HEK293 (cell line): ENCODE measurements at regions not wholly inside any gene's neighbourhood (a gene's known extent, or its start where the extent isn't known, plus 50 kb on each side); places are given as distances from the start of the nearest gene placed in this dataset.

ENCODE experiments used
- CTCF ChIA-PET: fragments of 350-600 bp; formaldehyde crosslinking; extraction: SDS; loops from one replicate; lab custom pipeline; 2021; ENCODE audit warnings: antibody characterized with exemption; lab: Yijun Ruan, JAX
- POLR2A ChIA-PET: fragments of 300-600 bp; formaldehyde crosslinking; extraction: SDS; loops from one replicate; lab custom pipeline; 2020; ENCODE audit warnings: antibody characterized with exemption, inconsistent platforms; lab: Yijun Ruan, JAX
- H3K27ac ChIP-seq: fragments of 200-500 bp; sonication (Bioruptor generic); 2 replicates; pipeline ENCODE4 v1.5.1; 2014; ENCODE audit warnings: low read depth, low read length, control low read depth, inconsistent platforms; ENCODE audit errors: extremely low read depth
- H3K36me3 ChIP-seq, 2 experiments: fragments of 200-500 bp in 1 of 2; sonication (Bioruptor generic) in 1 of 2; 1 replicate in 1 of 2; 2 replicates in 1 of 2; pipeline ENCODE4 v1.5.1; 2014 to 2017; ENCODE audit warnings: inconsistent platforms in 2 of 2, low read length in 2 of 2; ENCODE audit not compliant: control insufficient read depth in 2 of 2, insufficient read depth in 1 of 2
- H3K4me1 ChIP-seq: fragments of 200-500 bp; sonication (Bioruptor generic); 2 replicates; pipeline ENCODE4 v1.5.1; 2014; ENCODE audit warnings: mild to moderate bottlenecking, low read length, inconsistent platforms; ENCODE audit not compliant: control insufficient read depth, insufficient read depth
- H3K4me3 ChIP-seq: 2 replicates; pipeline ENCODE4 v1.5.1; 2011; ENCODE audit warnings: low read depth, mild to moderate bottlenecking, control low read depth, low read length, moderate library complexity
- H3K9me3 ChIP-seq: fragments of 200-500 bp; sonication (Bioruptor generic); 2 replicates; pipeline ENCODE4 v1.5.1; 2014; ENCODE audit warnings: low read depth, low read length, inconsistent platforms; ENCODE audit not compliant: control insufficient read depth, insufficient read depth
- ATF2 ChIP-seq: fragments of 450-650 bp; formaldehyde crosslinking; IDR thresholded peaks from 2 replicates; pipeline ENCODE4 v1.5.1; 2016; ENCODE audit warnings: missing biosample characterization, missing genetic modification characterization, low read depth
- EGR2 ChIP-seq: fragments of 450-650 bp; formaldehyde crosslinking; IDR thresholded peaks from 2 replicates; pipeline ENCODE4 v1.5.1; 2016; ENCODE audit warnings: low read depth, missing biosample characterization, missing genetic modification characterization
- PRDM2 ChIP-seq: fragments of 450-650 bp; formaldehyde crosslinking; IDR thresholded peaks from 2 replicates; pipeline ENCODE4 v1.5.1; 2016; ENCODE audit warnings: missing biosample characterization, missing genetic modification characterization, borderline replicate concordance
- SALL2 ChIP-seq: fragments of 450-650 bp; formaldehyde crosslinking; IDR thresholded peaks from 2 replicates; pipeline ENCODE4 v1.5.0; 2017; ENCODE audit warnings: missing biosample characterization, mild to moderate bottlenecking, missing genetic modification characterization, borderline replicate concordance
- SETDB1 ChIP-seq: IDR thresholded peaks from one replicate; pipeline ENCODE4 v1.6.1; 2017; ENCODE audit warnings: mild to moderate bottlenecking, low read length, moderate library complexity, mixed read lengths; ENCODE audit not compliant: insufficient read length
- ZBTB26 ChIP-seq: fragments of 450-650 bp; formaldehyde crosslinking; optimal IDR thresholded peaks from 2 replicates; pipeline ENCODE3; 2016; ENCODE audit warnings: missing biosample characterization, mild to moderate bottlenecking, missing genetic modification characterization
- ZBTB49 ChIP-seq: fragments of 450-650 bp; formaldehyde crosslinking; IDR thresholded peaks from 2 replicates; pipeline ENCODE4 v1.5.1; 2016; ENCODE audit warnings: missing biosample characterization, missing genetic modification characterization, low read depth
- ZNF350 ChIP-seq: fragments of 450-650 bp; formaldehyde crosslinking; IDR thresholded peaks from 2 replicates; pipeline ENCODE4 v1.5.0; 2017; ENCODE audit warnings: missing biosample characterization, mild to moderate bottlenecking, missing genetic modification characterization
- ZNF518A ChIP-seq: fragments of 450-650 bp; formaldehyde crosslinking; conservative IDR thresholded peaks from 2 replicates; pipeline ENCODE4 v1.5.1; 2016; ENCODE audit warnings: low read depth, missing biosample characterization, missing genetic modification characterization
- ZNF677 ChIP-seq: fragments of 450-650 bp; IDR thresholded peaks from 2 replicates; pipeline ENCODE4 v1.5.0; 2018; ENCODE audit warnings: missing biosample characterization, mild to moderate bottlenecking, missing genetic modification characterization, moderate library complexity
- ZNF768 ChIP-seq: fragments of 450-650 bp; formaldehyde crosslinking; IDR thresholded peaks from 2 replicates; pipeline ENCODE4 v1.5.1; 2018; ENCODE audit warnings: missing biosample characterization, mild to moderate bottlenecking, missing genetic modification characterization
- ZSCAN23 ChIP-seq: fragments of 450-650 bp; formaldehyde crosslinking; IDR thresholded peaks from 2 replicates; pipeline ENCODE4 v1.5.1; 2016; ENCODE audit warnings: missing biosample characterization, missing genetic modification characterization

- H3K4me1 ChIP-seq = no peaks in the 10 kb centered on the region
- no peaks in the 10 kb centered on the region for H3K9me3 ChIP-seq
- no peak overlapping the region for H3K4me3 ChIP-seq
- H3K27ac ChIP-seq = no peak overlapping the region
- CTCF ChIA-PET = interaction anchor here (1.9 kb wide), 1 partner anchor 43 kb away, joined by 7 read pairs; no protein-coding TSS in a partner anchor
- H3K36me3 ChIP-seq = no peaks in the 10 kb centered on the region
- POLR2A ChIA-PET = no interaction called here
- TF ChIP-seq ZSCAN23 (no peak), ZNF768 (tag by site-specific recombination) (no peak), ZBTB49 (tag by site-specific recombination) (no peak), EGR2 (tag by site-specific recombination) (no peak), ZNF350 (tag by site-specific recombination) (no peak), ZBTB26 (tag by site-specific recombination) (no peak), ZNF518A (no peak), SETDB1 (no peak), SALL2 (tag by site-specific recombination) (no peak), PRDM2 (tag by site-specific recombination) (no peak), ZNF677 (tag by site-specific recombination) (no peak), ATF2 (tag by site-specific recombination) (no peak)
These were observed 78.2 kb downstream of the FBXO5 start for GRCh38 chr6:152904678-152905077.
